Activated CD4-positive, alpha-beta T cell treated with anti-CD3 and anti-CD28 coated beads, Interleukin-2, Interleukin-4, amounts not matched to agents 100 ng/mL and 50 ng/mL, durations not matched to agents 16 hours and 8 hours (primary cell): ENCODE measurements at regions not wholly inside any gene's neighbourhood (a gene's known extent, or its start where the extent isn't known, plus 50 kb on each side); places are given as distances from the start of the nearest gene placed in this dataset.
"Not testable (repeated sequence)": the region's sequence is repeated elsewhere in the genome, so short reads cannot be mapped to it uniquely, and the experiment has no call there.

Source experiments
- DNase-seq: peaks from one replicate; pipeline ENCODE4 v3.0.0-alpha.2; 2020; ENCODE audit warnings: low spot score

GRCh38 chr4:160493206-160493605 lies 1390.3 kb downstream of the RAPGEF2 start:
- DNase-seq: no peak

GRCh38 chr4:160495356-160495755 lies 1392.5 kb downstream of the RAPGEF2 start:
- DNase-seq: no peak

GRCh38 chr4:160498211-160498610 lies 1395.3 kb downstream of the RAPGEF2 start:
- DNase-seq: no peak

- DNase-seq: no peak
These were observed 1402.8 kb downstream of the RAPGEF2 start for GRCh38 chr4:160505724-160506123.

- no peak for DNase-seq
These were observed 1408.0 kb downstream of the RAPGEF2 start for GRCh38 chr4:160510928-160511327.

GRCh38 chr4:160514126-160514525 lies 1411.2 kb downstream of the RAPGEF2 start:
- DNase-seq: no peak

- no peak for DNase-seq
These were observed 1420.4 kb downstream of the RAPGEF2 start for GRCh38 chr4:160523231-160523630.

GRCh38 chr4:160537681-160538080 lies 1434.8 kb downstream of the RAPGEF2 start:
- no peak for DNase-seq

GRCh38 chr4:160546201-160546600 lies 1443.3 kb downstream of the RAPGEF2 start:
- DNase-seq: no peak

GRCh38 chr4:160549951-160550519 lies 1447.2 kb downstream of the RAPGEF2 start:
- not testable (repeated sequence) for DNase-seq

- no peak for DNase-seq
These were observed 1459.8 kb downstream of the RAPGEF2 start for GRCh38 chr4:160562661-160563060.

GRCh38 chr4:160563552-160564282 lies 1460.8 kb downstream of the RAPGEF2 start:
- no peak for DNase-seq

- no peak for DNase-seq
These were observed 1464.8 kb downstream of the RAPGEF2 start for GRCh38 chr4:160567634-160568033.

- DNase-seq: no peak
These were observed 1467.4 kb downstream of the RAPGEF2 start for GRCh38 chr4:160570271-160570670.

- DNase-seq: not testable (repeated sequence)
These were observed 1471.4 kb downstream of the RAPGEF2 start for GRCh38 chr4:160574272-160574671.

- DNase-seq: no peak
These were observed 1477.7 kb downstream of the RAPGEF2 start for GRCh38 chr4:160580581-160580980.

GRCh38 chr4:160592258-160592657 lies 1489.4 kb downstream of the RAPGEF2 start:
- DNase-seq: no peak

GRCh38 chr4:160595646-160596045 lies 1492.8 kb downstream of the RAPGEF2 start:
- no peak for DNase-seq

- no peak for DNase-seq
These were observed 1501.7 kb downstream of the RAPGEF2 start for GRCh38 chr4:160604541-160604940.

GRCh38 chr4:160611181-160611580 lies 1508.3 kb downstream of the RAPGEF2 start:
- no peak for DNase-seq

GRCh38 chr4:160631044-160631443 lies 1528.2 kb downstream of the RAPGEF2 start:
- DNase-seq: no peak

- DNase-seq: no peak
These were observed 1511.0 kb downstream of the FSTL5 start for GRCh38 chr4:160652790-160653189.

- no peak for DNase-seq
These were observed 1488.2 kb downstream of the FSTL5 start for GRCh38 chr4:160675550-160675949.

- no peak for DNase-seq
These were observed 1478.1 kb downstream of the FSTL5 start for GRCh38 chr4:160685729-160686128.
